Astrocyte (in vitro differentiated cells and primary cell): ENCODE measurements at regions not wholly inside any gene's neighbourhood (a gene's known extent, or its start where the extent isn't known, plus 50 kb on each side); places are given as distances from the start of the nearest gene placed in this dataset.

Experiments used
- DNase-seq: peaks from one replicate; pipeline ENCODE4 v3.0.0-alpha.2; 2010; ENCODE audit warnings: low read depth
- FAIRE-seq: peaks from 2 replicates; lab custom pipeline; 2011; peaks lifted over from hg19 to GRCh38; lab: Jason Lieb, UNC
- H2AFZ ChIP-seq: 2 replicates; pipeline ENCODE4 v1.6.0; 2012; ENCODE audit warnings: low read depth, low read length, inconsistent platforms
- H3K27ac ChIP-seq: 2 replicates; pipeline ENCODE4 v1.5.1; 2011; ENCODE audit warnings: low read depth, low read length, inconsistent platforms
- H3K27me3 ChIP-seq: 2 replicates; pipeline ENCODE4 v1.6.0; 2011; ENCODE audit warnings: low read length, inconsistent platforms; ENCODE audit not compliant: insufficient read depth
- H3K36me3 ChIP-seq: 2 replicates; pipeline ENCODE4 v1.5.1; 2011; ENCODE audit warnings: low read length, inconsistent platforms; ENCODE audit not compliant: insufficient read depth
- H3K4me1 ChIP-seq: 2 replicates; pipeline ENCODE4 v1.5.1; 2011; ENCODE audit warnings: low read length, inconsistent platforms; ENCODE audit not compliant: insufficient read depth
- H3K4me2 ChIP-seq: 2 replicates; pipeline ENCODE4 v1.6.0; 2012; ENCODE audit warnings: low read length, inconsistent platforms
- H3K4me3 ChIP-seq: 2 replicates; pipeline ENCODE4 v1.5.1; 2011; ENCODE audit warnings: low read depth, mild to moderate bottlenecking, low read length, inconsistent platforms; ENCODE audit not compliant: insufficient read depth
- H3K79me2 ChIP-seq: 2 replicates; pipeline ENCODE4 v1.6.0; 2012; ENCODE audit warnings: mild to moderate bottlenecking, low read length, inconsistent platforms; ENCODE audit not compliant: insufficient read depth
- H3K9ac ChIP-seq: 2 replicates; pipeline ENCODE4 v1.6.0; 2012; ENCODE audit warnings: mild to moderate bottlenecking, low read length, inconsistent platforms
- H3K9me3 ChIP-seq: 2 replicates; pipeline ENCODE4 v1.5.1; 2012; ENCODE audit warnings: low read depth, mild to moderate bottlenecking, low read length, inconsistent platforms; ENCODE audit not compliant: insufficient read depth
- H4K20me1 ChIP-seq: 2 replicates; pipeline ENCODE4 v1.6.0; 2012; ENCODE audit warnings: low read length, inconsistent platforms; ENCODE audit not compliant: insufficient read depth
- H3K27ac Mint-ChIP-seq: one replicate; pipeline ENCODE4 v1.8.0; 2021; ENCODE audit warnings: mild to moderate bottlenecking, mixed read lengths; ENCODE audit not compliant: unreplicated experiment
- H3K27me3 Mint-ChIP-seq: one replicate; pipeline ENCODE4 v1.8.0; 2021; ENCODE audit warnings: low read depth, mixed read lengths; ENCODE audit not compliant: unreplicated experiment
- H3K36me3 Mint-ChIP-seq: one replicate; pipeline ENCODE4 v1.8.0; 2021; ENCODE audit warnings: low read depth, mixed read lengths; ENCODE audit not compliant: unreplicated experiment
- H3K4me1 Mint-ChIP-seq: one replicate; pipeline ENCODE4 v1.8.0; 2021; ENCODE audit warnings: low read depth, mixed read lengths; ENCODE audit not compliant: unreplicated experiment
- H3K4me3 Mint-ChIP-seq: one replicate; pipeline ENCODE4 v1.8.0; 2021; ENCODE audit warnings: mild to moderate bottlenecking, moderate library complexity, mixed read lengths; ENCODE audit not compliant: unreplicated experiment
- H3K9me3 Mint-ChIP-seq: one replicate; pipeline ENCODE4 v1.8.0; 2021; ENCODE audit warnings: mild to moderate bottlenecking, mixed read lengths; ENCODE audit not compliant: unreplicated experiment
- CTCF ChIP-seq: IDR thresholded peaks from 2 replicates; pipeline ENCODE4 v1.5.1; 2011; ENCODE audit warnings: low read depth, mild to moderate bottlenecking, inconsistent platforms, low read length, moderate library complexity; ENCODE audit not compliant: insufficient read depth
- EZH2 ChIP-seq: IDR thresholded peaks from 2 replicates; pipeline ENCODE4 v1.6.1; 2012; ENCODE audit warnings: mild to moderate bottlenecking, low read length, inconsistent platforms; ENCODE audit not compliant: insufficient read depth

GRCh38 chr10:16184906-16185305 is 251.9 kb upstream of the PTER start:
- Mint-ChIP-seq H3K27me3 (no peaks in the 10 kb centered on the region), H3K4me3 (no peak overlapping the region), H3K9me3 (no peaks in the 10 kb centered on the region), H3K27ac (no peak overlapping the region), H3K4me1 (peaks cover 11% of the 10 kb centered on the region), H3K36me3 (no peaks in the 10 kb centered on the region)
- H3K36me3 ChIP-seq: no peaks in the 10 kb centered on the region
- H2AFZ ChIP-seq: no peak overlapping the region
- H3K27ac ChIP-seq: no peak overlapping the region
- H4K20me1 ChIP-seq: no peaks in the 10 kb centered on the region
- no peaks in the 10 kb centered on the region for H3K4me1 ChIP-seq
- FAIRE-seq (no peak), DNase-seq (no peak)
- H3K4me2 ChIP-seq: no peak overlapping the region
- no peaks in the 10 kb centered on the region for H3K27me3 ChIP-seq
- no peak for TF ChIP-seq EZH2
- no peak overlapping the region for H3K4me3 ChIP-seq
- no peaks in the 10 kb centered on the region for H3K79me2 ChIP-seq
- H3K9me3 ChIP-seq: peaks cover 14% of the 10 kb centered on the region
- H3K9ac ChIP-seq: no peak overlapping the region

- H3K9ac ChIP-seq: no peak overlapping the region
- no peaks in the 10 kb centered on the region for H3K36me3 ChIP-seq
- peaks cover 14% of the 10 kb centered on the region for H3K9me3 ChIP-seq
- no peak overlapping the region for H3K4me2 ChIP-seq
- no peaks in the 10 kb centered on the region for H4K20me1 ChIP-seq
- no peaks in the 10 kb centered on the region for H3K79me2 ChIP-seq
- Mint-ChIP-seq H3K36me3 (no peaks in the 10 kb centered on the region), H3K4me1 (peaks cover 11% of the 10 kb centered on the region), H3K9me3 (no peaks in the 10 kb centered on the region), H3K27me3 (no peaks in the 10 kb centered on the region), H3K4me3 (no peak overlapping the region), H3K27ac (no peak overlapping the region)
- H3K4me3 ChIP-seq: no peak overlapping the region
- no peak for DNase-seq
- H3K4me1 ChIP-seq: no peaks in the 10 kb centered on the region
- TF ChIP-seq EZH2: no peak
- H3K27ac ChIP-seq: no peak overlapping the region
- no peak for FAIRE-seq
- H2AFZ ChIP-seq: no peak overlapping the region
- no peaks in the 10 kb centered on the region for H3K27me3 ChIP-seq
Measured at GRCh38 chr10:16186564-16186963, 250.2 kb upstream of the PTER start.

- Histone ChIP-seq H3K4me2 (no peak overlapping the region), H4K20me1 (no peaks in the 10 kb centered on the region), H3K27me3 (no peaks in the 10 kb centered on the region), H3K4me1 (no peaks in the 10 kb centered on the region), H3K9ac (no peak overlapping the region), H3K79me2 (no peaks in the 10 kb centered on the region), H3K9me3 (peaks cover 14% of the 10 kb centered on the region), H3K4me3 (no peak overlapping the region), H2AFZ (no peak overlapping the region), H3K27ac (no peak overlapping the region), H3K36me3 (no peaks in the 10 kb centered on the region)
- FAIRE-seq: no peak
- peaks cover 11% of the 10 kb centered on the region for H3K4me1 Mint-ChIP-seq
- H3K27ac Mint-ChIP-seq: no peak overlapping the region
- TF ChIP-seq EZH2: no peak
- no peak for TF ChIP-seq CTCF
- no peaks in the 10 kb centered on the region for H3K27me3 Mint-ChIP-seq
- no peaks in the 10 kb centered on the region for H3K36me3 Mint-ChIP-seq
- no peak overlapping the region for H3K4me3 Mint-ChIP-seq
- no peak for DNase-seq
- no peaks in the 10 kb centered on the region for H3K9me3 Mint-ChIP-seq
Measured at GRCh38 chr10:16187161-16187560, 249.6 kb upstream of the PTER start.
